GM12878 (cell line): ENCODE measurements at regions not wholly inside any gene's neighbourhood (a gene's known extent, or its start where the extent isn't known, plus 50 kb on each side); places are given as distances from the start of the nearest gene placed in this dataset.

Experiments used
- ATAC-seq: fragments of 200-7000 bp; cut with Tn5 transposase; 3 replicates; pipeline ENCODE4 v1.9.1; 2020; ENCODE audit warnings: mild to moderate bottlenecking, moderate library complexity
- BruUV-seq: library from RNA; stranded (reverse); fragments of 400-500 nt; replicated peaks from 2 replicates; lab custom pipeline; 2021; lab: Mats Ljungman, UMichigan
- CTCF ChIA-PET: fragments of 300-600 bp; sonication (Branson Sonifier 250); formaldehyde crosslinking; extraction: SDS; loops from one replicate; lab custom pipeline; 2021; ENCODE audit warnings: inconsistent platforms; lab: Yijun Ruan, JAX
- POLR2A ChIA-PET: fragments of 350-600 bp; formaldehyde crosslinking; extraction: SDS; loops from one replicate; lab custom pipeline; 2021; ENCODE audit warnings: inconsistent platforms; lab: Charles Lee
- RAD21 ChIA-PET: fragments of 300-600 bp; sonication (Branson Sonifier 250); formaldehyde crosslinking; loops from one replicate; lab custom pipeline; 2023; ENCODE audit warnings: antibody characterized with exemption; ENCODE audit not compliant: unreplicated experiment; lab: Charles Lee
- SMC1A ChIA-PET: fragments of 300-600 bp; sonication (Branson Sonifier 250); formaldehyde crosslinking; loops from one replicate; lab custom pipeline; 2023; ENCODE audit not compliant: unreplicated experiment, uncharacterized antibody; lab: Charles Lee
- DNase-seq: peaks from one replicate; pipeline ENCODE4 v3.0.0-alpha.2; 2011; ENCODE audit warnings: low read depth, low spot score
- FAIRE-seq: peaks from 3 replicates; lab custom pipeline; 2011; peaks lifted over from hg19 to GRCh38; lab: Jason Lieb, UNC
- H2AFZ ChIP-seq: 2 replicates; pipeline ENCODE4 v1.6.0; 2011; ENCODE audit warnings: low read depth, low read length, control low read depth; ENCODE audit not compliant: control insufficient read depth
- H3K27ac ChIP-seq: 2 replicates; pipeline ENCODE4 v1.5.1; 2011; ENCODE audit warnings: control low read depth; ENCODE audit not compliant: control insufficient read depth, insufficient read depth
- H3K27me3 ChIP-seq, 2 experiments: replicated peaks in 1 of 2; 2 replicates each; pipeline versions ENCODE4 v1.6.0 to v1.6.1; 2011; ENCODE audit warnings: low read length in 1 of 2; ENCODE audit not compliant: control insufficient read depth in 2 of 2, insufficient read depth in 2 of 2
- H3K36me3 ChIP-seq, 2 experiments: 2 replicates each; pipeline ENCODE4 v1.5.1; 2011; ENCODE audit warnings: low read length in 1 of 2; ENCODE audit not compliant: control insufficient read depth in 2 of 2, insufficient read depth in 2 of 2
- H3K4me1 ChIP-seq: 2 replicates; pipeline ENCODE4 v1.6.1; 2011; ENCODE audit warnings: mild to moderate bottlenecking, low read length, moderate library complexity, mixed read lengths; ENCODE audit not compliant: control insufficient read depth, insufficient read depth
- H3K4me2 ChIP-seq: 2 replicates; pipeline ENCODE4 v1.6.0; 2011; ENCODE audit warnings: control low read depth; ENCODE audit not compliant: control insufficient read depth, insufficient read depth
- H3K4me3 ChIP-seq: fragments of 200-600 bp; sonication (generic); 2 replicates; pipeline ENCODE4 v1.5.1; 2016
- H3K79me2 ChIP-seq: 2 replicates; pipeline ENCODE4 v1.6.0; 2011; ENCODE audit warnings: low read length; ENCODE audit not compliant: control insufficient read depth, insufficient read depth
- H3K9ac ChIP-seq: 2 replicates; pipeline ENCODE4 v1.8.0; 2011; ENCODE audit warnings: low read length, control low read depth, mixed read lengths; ENCODE audit not compliant: control insufficient read depth, insufficient read depth
- H3K9me3 ChIP-seq: replicated peaks from 3 replicates; pipeline ENCODE4 v1.5.1; 2011; ENCODE audit warnings: mild to moderate bottlenecking, low read length; ENCODE audit not compliant: control insufficient read depth, insufficient read depth
- H4K20me1 ChIP-seq: 2 replicates; pipeline ENCODE4 v1.6.0; 2011; ENCODE audit not compliant: control insufficient read depth, insufficient read depth
- CEBPB ChIP-seq, 2 experiments: fragments of 150-350 bp in 1 of 2; IDR thresholded peaks; 2 replicates each; pipeline ENCODE4 v1.6.1; 2012 to 2014; ENCODE audit warnings: low read depth in 2 of 2, low read length in 2 of 2, borderline replicate concordance in 1 of 2, inconsistent platforms in 1 of 2
- HCFC1 ChIP-seq: fragments of 150-350 bp; IDR thresholded peaks from 2 replicates; pipeline ENCODE4 v1.6.1; 2014; ENCODE audit warnings: low read length
- NFYB ChIP-seq: IDR thresholded peaks from 2 replicates; pipeline ENCODE4 v1.6.1; 2011; ENCODE audit warnings: low read depth, mild to moderate bottlenecking, low read length, improper control_type of control experiment, moderate library complexity; ENCODE audit not compliant: insufficient read depth
- RELA ChIP-seq: fragments of 450-650 bp; IDR thresholded peaks from 2 replicates; pipeline ENCODE4 v1.8.0; 2014; ENCODE audit warnings: borderline replicate concordance; ENCODE audit not compliant: partially characterized antibody
- RUNX3 ChIP-seq: IDR thresholded peaks from 2 replicates; pipeline ENCODE4 v1.6.1; 2012; ENCODE audit warnings: low read length, inconsistent platforms
- SMARCA5 ChIP-seq: fragments of 450-650 bp; IDR thresholded peaks from 2 replicates; pipeline ENCODE4 v1.6.1; 2017; ENCODE audit warnings: mild to moderate bottlenecking
- WGBS: methylation state at CpG from one replicate; pipeline ENCODE4 v1.1.6; 2016; ENCODE audit warnings: low lambda C conversion rate; ENCODE audit not compliant: insufficient replicate concordance, insufficient coverage; ENCODE audit errors: missing lambda C conversion rate; 5-methylcytosine and 5-hydroxymethylcytosine counted together
- in situ Hi-C: fragments of 300-500 bp; cut with MboI; formaldehyde crosslinking; loops from 9 replicates; pipeline ENCODE4 v1.14.3; 2018; ENCODE audit warnings: mixed read lengths
- intact Hi-C: fragments of 100-400 bp; cut with micrococcal nuclease; formaldehyde crosslinking; loops from one replicate; pipeline ENCODE4 v1.14.2; 2022; ENCODE audit not compliant: unreplicated experiment
- TF ChIP-seq, protein P1 (sequence below): IDR thresholded peaks from 2 replicates; pipeline ENCODE4 v1.6.1; 2012; ENCODE audit warnings: low read depth, low read length, improper control_type of control experiment

- TF ChIP-seq, protein P1, sequence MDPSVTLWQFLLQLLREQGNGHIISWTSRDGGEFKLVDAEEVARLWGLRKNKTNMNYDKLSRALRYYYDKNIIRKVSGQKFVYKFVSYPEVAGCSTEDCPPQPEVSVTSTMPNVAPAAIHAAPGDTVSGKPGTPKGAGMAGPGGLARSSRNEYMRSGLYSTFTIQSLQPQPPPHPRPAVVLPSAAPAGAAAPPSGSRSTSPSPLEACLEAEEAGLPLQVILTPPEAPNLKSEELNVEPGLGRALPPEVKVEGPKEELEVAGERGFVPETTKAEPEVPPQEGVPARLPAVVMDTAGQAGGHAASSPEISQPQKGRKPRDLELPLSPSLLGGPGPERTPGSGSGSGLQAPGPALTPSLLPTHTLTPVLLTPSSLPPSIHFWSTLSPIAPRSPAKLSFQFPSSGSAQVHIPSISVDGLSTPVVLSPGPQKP, result no peak
- no peak for TF ChIP-seq CEBPB (IDR thresholded peaks at IDR 0.05; ENCODE audit: borderline replicate concordance in 1 of 2, low read depth in 2 of 2, low read length in 2 of 2)
- TF ChIP-seq SMARCA5, result no peak
- no peak for TF ChIP-seq RUNX3
- TF ChIP-seq RELA, result no peak
- no peak for TF ChIP-seq HCFC1
Observed at GRCh38 chr5:88997937-88998336, 115.0 kb upstream of the MEF2C start (continued).

DNA sequence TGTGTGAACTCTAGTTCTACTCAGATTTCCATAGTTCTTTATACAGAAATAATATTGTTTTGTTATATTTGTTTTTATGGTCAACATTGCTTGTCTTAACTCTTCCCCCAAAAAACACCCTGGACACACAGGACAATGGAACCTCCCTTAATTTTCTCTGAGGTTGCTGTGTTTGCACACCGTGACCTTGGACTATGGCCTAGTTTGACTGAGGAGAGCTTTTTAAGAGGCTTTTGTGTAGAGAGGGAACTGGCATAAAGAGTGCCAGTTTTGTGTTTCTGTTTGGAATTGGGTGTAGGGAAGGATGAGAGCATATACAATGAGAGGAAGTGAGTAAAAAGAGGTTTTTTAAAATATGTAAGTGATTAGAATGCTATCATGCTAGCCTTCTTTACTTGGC is 101.1 kb upstream of the MEF2C start:
- CTCF ChIA-PET, result interaction anchor here (0.6 to 0.9 kb wide), 2 partner anchors 9 to 318 kb away, joined by 3 to 4 read pairs; no protein-coding TSS in a partner anchor
- no peak overlapping the region for H3K27ac ChIP-seq
- H2AFZ ChIP-seq, result no peak overlapping the region
- no peaks in the 10 kb centered on the region for H3K79me2 ChIP-seq
- H3K4me2 ChIP-seq, result no peak overlapping the region
- DNase-seq, result no peak
- 0 out of 2 replicates have a peak, but pooled peaks cover 2% of the 10 kb centered on the region for H3K4me1 ChIP-seq
- H3K36me3 ChIP-seq, result no peaks in the 10 kb centered on the region
- H4K20me1 ChIP-seq, result no peaks in the 10 kb centered on the region
- POLR2A ChIA-PET, result no interaction called here
- no peaks in the 10 kb centered on the region for H3K27me3 ChIP-seq
- H3K4me3 ChIP-seq, result no peak overlapping the region
- 96% methylated on average over 1 of the region's 1 CpG for WGBS
- in situ Hi-C loops, result no loop called here
- ATAC-seq, result no peak
- TF ChIP-seq NFYB, result no peak
- no peak for FAIRE-seq
- no peaks in the 10 kb centered on the region for H3K9me3 ChIP-seq
- intact Hi-C loops, result no loop called here
- no peak overlapping the region for H3K9ac ChIP-seq
- no TSS peak for BruUV-seq
- RAD21 ChIA-PET, result no interaction called here
- SMC1A ChIA-PET, result no interaction called here
